ENCODE measurements at regions not wholly inside any gene's neighbourhood (a gene's known extent, or its start where the extent isn't known, plus 50 kb on each side); places are given as distances from the start of the nearest gene placed in this dataset.

DNA sequence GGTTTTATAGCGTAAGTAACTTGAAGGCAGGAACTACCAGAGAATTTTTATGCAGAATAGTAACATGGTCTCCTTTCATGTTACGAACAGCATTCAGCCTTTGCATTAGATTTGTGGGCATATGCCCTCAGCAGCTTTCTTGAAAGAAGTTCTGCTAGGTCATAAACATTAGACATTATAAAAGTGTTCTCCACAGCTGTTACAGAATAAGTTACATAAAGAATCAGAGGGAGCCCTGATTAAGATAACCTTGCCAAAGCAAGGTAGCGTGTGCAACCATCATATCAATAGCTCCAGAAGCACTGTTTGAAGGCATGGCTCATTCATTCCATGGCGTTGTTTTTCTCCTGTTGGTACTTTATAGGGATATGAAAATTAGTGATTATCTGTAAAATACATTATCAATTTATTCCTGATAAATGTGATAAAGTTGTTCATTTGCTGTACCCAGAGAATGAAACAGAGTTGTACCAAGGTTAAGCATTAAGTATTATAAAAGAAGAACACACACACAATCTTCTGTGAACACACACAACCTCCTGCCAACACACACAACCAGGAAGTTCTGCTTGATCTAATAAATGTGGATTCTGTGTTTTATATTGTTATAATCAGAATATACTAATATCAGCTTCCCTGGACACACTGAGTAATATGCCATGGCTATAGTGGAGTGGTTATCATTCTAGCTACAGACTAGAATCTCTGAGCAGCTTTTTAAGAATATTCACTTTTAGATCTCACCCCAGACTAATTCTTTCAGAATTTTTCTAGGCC, 286.7 kb upstream of the SLC39A10 start:
- Mint-ChIP-seq H3K9me3 (ENCODE audit: low read depth) (peaks cover 4% of the 10 kb centered on the region), H3K4me1 (ENCODE audit: low read depth) (peaks cover 3% of the 10 kb centered on the region), H3K27ac (no peak overlapping the region), H3K36me3 (peaks cover 2% of the 10 kb centered on the region), H3K27me3 (no peaks in the 10 kb centered on the region), H3K4me3 (no peak overlapping the region)

GRCh38 chr2:195369218-195369587, 287.8 kb upstream of the SLC39A10 start:
- Mint-ChIP-seq H3K27me3 (no peaks in the 10 kb centered on the region), H3K9me3 (ENCODE audit: low read depth) (peaks cover 14% of the 10 kb centered on the region), H3K4me3 (no peak overlapping the region), H3K27ac (no peak overlapping the region), H3K36me3 (peaks cover 2% of the 10 kb centered on the region), H3K4me1 (ENCODE audit: low read depth) (peaks cover 9% of the 10 kb centered on the region)

DNA sequence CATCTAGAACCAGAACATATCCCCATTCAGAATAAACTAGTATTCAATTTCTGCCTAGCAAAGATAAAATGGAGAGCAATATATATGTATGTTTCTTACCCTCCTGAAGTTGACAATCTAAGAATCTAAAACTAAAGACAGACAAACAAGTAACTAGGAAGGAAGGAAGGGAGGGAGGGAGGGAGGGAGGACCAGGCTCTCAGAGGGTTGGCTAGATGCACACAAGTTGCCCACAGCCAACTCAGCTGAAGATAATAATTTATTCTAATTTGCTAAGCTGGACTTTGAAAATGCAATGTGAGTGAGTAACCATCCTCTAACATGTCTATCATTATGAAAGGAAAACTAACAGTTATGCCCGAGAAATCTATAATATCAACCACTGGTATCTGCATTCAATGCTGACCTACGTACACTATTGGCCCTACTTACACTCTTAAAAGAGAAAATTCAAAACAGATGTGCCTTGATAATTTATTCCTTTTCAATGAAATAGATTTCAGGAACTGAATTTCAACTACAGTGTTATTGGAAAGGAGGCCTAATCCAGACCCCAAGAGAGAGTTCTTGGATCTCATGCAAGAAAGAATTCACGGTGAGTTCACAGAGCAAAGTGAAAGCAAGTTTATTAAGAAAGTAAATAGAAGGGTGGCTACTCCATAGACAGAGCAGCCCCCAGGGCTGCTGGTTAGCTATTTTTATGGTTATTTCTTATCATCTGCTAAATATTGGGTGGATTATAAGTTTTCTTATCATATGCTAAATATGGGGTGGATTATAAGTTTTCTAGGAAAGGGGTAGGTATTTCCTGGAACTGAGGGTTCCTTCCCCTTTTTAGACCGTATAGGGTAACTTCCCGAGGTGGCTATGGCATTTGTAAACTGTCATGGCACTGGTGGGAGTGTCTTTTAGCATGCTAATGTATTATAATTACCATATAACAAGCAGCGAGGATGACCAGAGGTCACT, 288.5 kb upstream of the SLC39A10 start:
- H3K9me3 Mint-ChIP-seq (ENCODE audit: low read depth): peaks cover 14% of the 10 kb centered on the region
- no peak overlapping the region for H3K4me3 Mint-ChIP-seq
- H3K27me3 Mint-ChIP-seq: no peaks in the 10 kb centered on the region

DNA sequence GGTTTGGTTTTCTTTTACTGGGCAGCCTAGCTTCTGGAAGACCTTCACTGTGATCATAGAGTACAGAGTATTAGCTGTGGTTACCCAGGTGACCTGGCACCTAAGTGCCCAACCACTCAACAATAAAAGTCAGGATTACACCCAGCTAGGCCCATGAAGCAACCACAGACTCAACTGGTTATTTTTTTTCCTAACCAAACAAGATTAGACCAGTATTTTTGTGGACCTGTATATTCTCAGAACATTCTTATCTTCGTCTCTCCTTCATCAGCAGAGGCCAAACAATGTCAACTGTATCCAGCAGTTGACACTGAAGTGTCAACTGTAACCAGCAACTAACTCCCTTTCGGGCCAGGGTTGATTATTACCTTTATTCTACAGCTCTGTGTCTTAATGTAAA, 289.2 kb upstream of the SLC39A10 start:
- H3K27ac Mint-ChIP-seq: no peak overlapping the region
- no peak overlapping the region for H3K4me3 Mint-ChIP-seq
- peaks cover 2% of the 10 kb centered on the region for H3K36me3 Mint-ChIP-seq
- peaks cover 14% of the 10 kb centered on the region for H3K9me3 Mint-ChIP-seq (ENCODE audit: low read depth)
- peaks cover 9% of the 10 kb centered on the region for H3K4me1 Mint-ChIP-seq (ENCODE audit: low read depth)
- H3K27me3 Mint-ChIP-seq: no peaks in the 10 kb centered on the region

More for the DNA sequence above, 288.5 kb upstream of the SLC39A10 start:
- Mint-ChIP-seq H3K4me1 (ENCODE audit: low read depth) (peaks cover 9% of the 10 kb centered on the region), H3K36me3 (peaks cover 2% of the 10 kb centered on the region), H3K27ac (no peak overlapping the region)

DNA sequence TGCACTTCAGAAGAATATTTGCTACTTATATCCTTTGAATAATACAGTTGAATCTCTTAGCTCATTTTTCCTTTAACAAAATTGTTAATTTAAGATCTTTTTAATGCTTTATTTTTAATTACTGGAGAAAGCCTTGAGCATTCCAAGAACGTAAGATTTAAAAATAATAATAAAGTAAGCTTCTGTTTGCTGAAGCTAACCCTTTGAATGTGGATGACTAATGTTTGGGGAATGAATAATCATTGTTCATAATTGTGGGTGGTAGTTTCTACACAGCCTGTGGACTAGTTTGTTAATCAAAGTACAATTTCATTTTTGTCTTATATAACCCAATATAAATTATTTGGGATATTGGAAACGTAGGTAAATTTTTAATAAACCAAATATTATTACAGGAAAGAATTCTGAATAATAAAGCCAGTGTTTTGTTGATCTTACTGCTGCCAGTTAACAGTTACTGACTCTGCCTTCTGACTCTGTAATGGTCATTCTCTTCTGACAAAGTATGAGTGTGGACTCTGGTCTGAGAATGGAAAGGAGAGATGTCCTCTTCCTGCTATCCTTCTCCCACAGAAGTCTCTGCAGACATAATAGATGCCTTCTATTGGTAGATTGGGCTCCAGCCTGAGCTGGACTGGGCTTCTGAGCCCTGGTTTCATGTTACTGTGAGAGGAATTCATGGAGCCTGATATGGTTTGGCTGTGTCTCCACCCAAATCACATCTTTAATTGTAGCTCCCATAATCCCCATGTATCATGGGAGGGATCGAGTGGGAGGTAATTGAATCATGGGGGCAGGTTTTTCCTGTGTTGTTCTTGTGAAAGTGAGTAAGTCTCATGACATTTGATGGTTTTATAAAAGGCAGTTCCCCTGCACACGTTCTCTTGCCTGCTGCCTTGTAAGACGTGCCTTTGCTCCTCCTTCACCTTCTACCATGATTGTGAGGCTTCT, 292.7 kb upstream of the SLC39A10 start:
- no peaks in the 10 kb centered on the region for H3K27me3 Mint-ChIP-seq
- H3K27ac Mint-ChIP-seq: peak overlapping the region; percentile 30
- H3K4me3 Mint-ChIP-seq: no peak overlapping the region
- peaks cover 2% of the 10 kb centered on the region for H3K36me3 Mint-ChIP-seq
- peaks cover 14% of the 10 kb centered on the region for H3K9me3 Mint-ChIP-seq (ENCODE audit: low read depth)
- peaks cover 19% of the 10 kb centered on the region for H3K4me1 Mint-ChIP-seq (ENCODE audit: low read depth)

GRCh38 chr2:195363496-195363895, 293.5 kb upstream of the SLC39A10 start:
- H3K4me3 Mint-ChIP-seq: no peak overlapping the region
- peaks cover 14% of the 10 kb centered on the region for H3K9me3 Mint-ChIP-seq (ENCODE audit: low read depth)
- peaks cover 27% of the 10 kb centered on the region for H3K4me1 Mint-ChIP-seq (ENCODE audit: low read depth)
- H3K27ac Mint-ChIP-seq: no peak overlapping the region
- H3K27me3 Mint-ChIP-seq: no peaks in the 10 kb centered on the region
- peaks cover 2% of the 10 kb centered on the region for H3K36me3 Mint-ChIP-seq

DNA sequence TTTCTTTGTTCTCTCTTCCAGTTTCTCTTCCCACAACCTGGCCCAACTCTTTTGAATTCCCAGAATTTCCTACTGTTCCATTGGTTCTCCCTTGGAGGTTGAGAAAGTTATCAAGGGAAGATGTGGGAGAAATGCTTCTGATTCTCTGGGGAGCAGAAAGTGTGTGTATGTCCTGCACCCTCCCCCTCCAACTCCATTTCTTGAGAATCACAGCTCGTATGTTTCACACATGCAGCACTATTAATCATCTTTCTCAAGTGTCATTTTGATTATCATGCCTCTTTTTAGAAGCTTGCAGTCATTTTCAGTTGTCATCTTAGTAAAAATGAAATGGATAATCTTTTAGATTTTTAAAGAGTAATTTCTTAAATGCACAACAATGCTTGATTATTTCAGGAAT, 296.8 kb upstream of the SLC39A10 start:
- H3K9me3 Mint-ChIP-seq (ENCODE audit: low read depth): peaks cover 9% of the 10 kb centered on the region
- H3K4me1 Mint-ChIP-seq (ENCODE audit: low read depth): peaks cover 24% of the 10 kb centered on the region
- no peaks in the 10 kb centered on the region for H3K27me3 Mint-ChIP-seq
- no peak overlapping the region for H3K27ac Mint-ChIP-seq
- no peaks in the 10 kb centered on the region for H3K36me3 Mint-ChIP-seq
- H3K4me3 Mint-ChIP-seq: peak overlapping the region; percentile 18

- Mint-ChIP-seq H3K27ac (no peak overlapping the region), H3K36me3 (no peaks in the 10 kb centered on the region), H3K4me1 (ENCODE audit: low read depth) (peaks cover 18% of the 10 kb centered on the region), H3K4me3 (no peak overlapping the region), H3K27me3 (no peaks in the 10 kb centered on the region), H3K9me3 (ENCODE audit: low read depth) (no peaks in the 10 kb centered on the region)
These were observed 297.8 kb upstream of the SLC39A10 start for GRCh38 chr2:195359043-195359735.

DNA sequence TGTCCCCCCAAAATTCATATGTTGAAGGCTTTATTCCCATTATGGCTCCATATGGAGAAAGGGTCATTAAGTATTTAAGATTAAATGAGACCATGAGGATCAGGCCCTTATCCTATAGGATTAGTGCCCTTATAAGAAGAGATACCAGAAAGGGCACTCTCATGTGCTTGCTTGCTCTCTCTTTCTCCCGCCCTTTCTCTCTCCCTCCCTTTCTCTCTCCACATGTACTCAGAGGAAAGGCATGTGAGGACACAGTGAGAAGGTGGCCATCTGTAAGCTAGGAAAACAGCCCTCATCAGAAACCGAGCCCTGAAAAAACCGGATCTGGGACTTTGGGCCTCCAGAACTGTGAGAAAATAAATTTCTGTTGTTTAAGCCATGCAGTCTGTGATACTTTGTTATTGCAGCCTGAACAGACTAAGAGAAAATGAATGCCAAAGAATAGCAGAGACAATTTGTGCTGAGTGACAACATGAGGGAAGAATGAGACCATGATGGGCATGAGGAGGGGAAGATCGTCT, 300.0 kb upstream of the SLC39A10 start:
- H3K36me3 Mint-ChIP-seq: no peaks in the 10 kb centered on the region
- peaks cover 18% of the 10 kb centered on the region for H3K4me1 Mint-ChIP-seq (ENCODE audit: low read depth)
- H3K9me3 Mint-ChIP-seq (ENCODE audit: low read depth): no peaks in the 10 kb centered on the region
- H3K27me3 Mint-ChIP-seq: no peaks in the 10 kb centered on the region
- H3K4me3 Mint-ChIP-seq: no peak overlapping the region
- no peak overlapping the region for H3K27ac Mint-ChIP-seq

DNA sequence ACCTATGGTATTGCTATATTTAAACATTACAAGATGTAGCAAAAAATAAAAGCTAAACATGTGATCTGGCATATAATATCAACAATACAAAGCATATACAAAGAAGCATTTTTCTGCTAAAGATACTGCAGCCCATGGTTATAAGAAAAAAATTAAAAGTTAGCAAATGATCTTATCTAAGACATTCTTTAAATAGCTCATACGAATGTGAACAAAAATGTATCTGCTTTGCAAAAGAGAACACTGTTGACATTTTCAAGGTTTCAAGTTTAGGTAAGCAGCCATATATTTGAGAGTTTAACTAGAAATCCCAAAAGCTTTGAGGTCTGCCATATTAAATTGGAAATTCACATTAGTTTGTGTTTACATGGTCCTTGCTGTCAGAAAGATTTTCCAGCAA, 301.0 kb upstream of the SLC39A10 start:
- no peaks in the 10 kb centered on the region for H3K9me3 Mint-ChIP-seq (ENCODE audit: low read depth)
- H3K27ac Mint-ChIP-seq: no peak overlapping the region
- no peaks in the 10 kb centered on the region for H3K36me3 Mint-ChIP-seq
- H3K4me3 Mint-ChIP-seq: no peak overlapping the region
- H3K27me3 Mint-ChIP-seq: no peaks in the 10 kb centered on the region
- peaks cover 18% of the 10 kb centered on the region for H3K4me1 Mint-ChIP-seq (ENCODE audit: low read depth)

DNA sequence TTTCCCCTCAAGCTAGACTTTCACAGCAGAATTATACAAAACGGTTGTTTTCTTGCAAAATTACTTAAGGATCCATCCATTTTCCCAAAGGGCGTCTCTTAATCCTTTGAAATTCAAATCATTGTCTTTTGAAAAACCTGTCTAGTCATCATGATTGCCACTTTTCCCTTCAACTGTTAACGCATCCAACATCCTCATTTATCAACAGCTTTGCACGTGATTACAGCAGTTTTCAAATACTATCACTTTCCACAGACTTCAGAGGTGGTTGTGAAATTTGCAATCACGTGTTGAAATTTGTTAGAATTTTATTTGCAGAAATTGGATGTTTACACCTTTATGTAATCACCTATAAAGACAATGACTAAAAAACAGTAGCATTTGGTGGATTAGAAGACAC, 304.4 kb upstream of the SLC39A10 start:
- Mint-ChIP-seq H3K4me1 (ENCODE audit: low read depth) (no peaks in the 10 kb centered on the region), H3K36me3 (no peaks in the 10 kb centered on the region), H3K27ac (no peak overlapping the region), H3K27me3 (no peaks in the 10 kb centered on the region), H3K4me3 (no peak overlapping the region), H3K9me3 (ENCODE audit: low read depth) (peaks cover 3% of the 10 kb centered on the region)

GRCh38 chr2:195343942-195344530, 313.0 kb upstream of the SLC39A10 start:
- H3K4me3 Mint-ChIP-seq: no peak overlapping the region
- no peak overlapping the region for H3K27ac Mint-ChIP-seq
- no peaks in the 10 kb centered on the region for H3K36me3 Mint-ChIP-seq
- no peaks in the 10 kb centered on the region for H3K27me3 Mint-ChIP-seq
- H3K4me1 Mint-ChIP-seq (ENCODE audit: low read depth): no peaks in the 10 kb centered on the region
- no peaks in the 10 kb centered on the region for H3K9me3 Mint-ChIP-seq (ENCODE audit: low read depth)

- Mint-ChIP-seq H3K27ac (no peak overlapping the region), H3K9me3 (ENCODE audit: low read depth) (no peaks in the 10 kb centered on the region), H3K4me3 (no peak overlapping the region), H3K27me3 (no peaks in the 10 kb centered on the region), H3K4me1 (ENCODE audit: low read depth) (no peaks in the 10 kb centered on the region), H3K36me3 (no peaks in the 10 kb centered on the region)
These were observed 313.5 kb upstream of the SLC39A10 start for GRCh38 chr2:195343540-195343939.

All from activated naive CD8-positive, alpha-beta T cell (primary cell).